Astrocyte (in vitro differentiated cells and primary cell): ENCODE measurements at regions not wholly inside any gene's neighbourhood (a gene's known extent, or its start where the extent isn't known, plus 50 kb on each side); places are given as distances from the start of the nearest gene placed in this dataset.

Source experiments
- EZH2 ChIP-seq: IDR thresholded peaks from 2 replicates; pipeline ENCODE4 v1.6.1; 2012; ENCODE audit warnings: mild to moderate bottlenecking, low read length, inconsistent platforms; ENCODE audit not compliant: insufficient read depth
- TF ChIP-seq, protein P1 (sequence below): IDR thresholded peaks from 2 replicates; pipeline ENCODE4 v1.5.1; 2011; ENCODE audit warnings: low read depth, mild to moderate bottlenecking, inconsistent platforms, low read length, moderate library complexity; ENCODE audit not compliant: insufficient read depth

DNA sequence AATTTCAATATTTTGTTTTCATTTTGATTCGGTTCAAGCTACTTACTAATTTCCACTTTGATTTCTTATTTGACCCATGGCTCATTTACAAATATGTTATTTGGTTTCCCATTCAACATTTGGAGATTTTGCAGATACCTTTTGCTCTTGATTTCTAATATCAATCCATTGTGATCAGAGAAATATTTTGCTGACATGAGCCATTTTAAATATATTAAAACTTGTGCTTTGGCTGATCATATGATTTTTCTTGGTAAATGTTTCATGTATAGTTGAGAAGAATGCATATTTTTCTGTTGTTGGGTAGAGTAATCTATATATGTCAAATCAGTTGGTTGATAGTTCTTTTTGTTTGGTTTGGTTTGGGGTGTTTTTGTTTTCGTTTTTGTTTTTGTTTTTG is 95.0 kb downstream of the GASK1B start:
- TF ChIP-seq, protein P1, sequence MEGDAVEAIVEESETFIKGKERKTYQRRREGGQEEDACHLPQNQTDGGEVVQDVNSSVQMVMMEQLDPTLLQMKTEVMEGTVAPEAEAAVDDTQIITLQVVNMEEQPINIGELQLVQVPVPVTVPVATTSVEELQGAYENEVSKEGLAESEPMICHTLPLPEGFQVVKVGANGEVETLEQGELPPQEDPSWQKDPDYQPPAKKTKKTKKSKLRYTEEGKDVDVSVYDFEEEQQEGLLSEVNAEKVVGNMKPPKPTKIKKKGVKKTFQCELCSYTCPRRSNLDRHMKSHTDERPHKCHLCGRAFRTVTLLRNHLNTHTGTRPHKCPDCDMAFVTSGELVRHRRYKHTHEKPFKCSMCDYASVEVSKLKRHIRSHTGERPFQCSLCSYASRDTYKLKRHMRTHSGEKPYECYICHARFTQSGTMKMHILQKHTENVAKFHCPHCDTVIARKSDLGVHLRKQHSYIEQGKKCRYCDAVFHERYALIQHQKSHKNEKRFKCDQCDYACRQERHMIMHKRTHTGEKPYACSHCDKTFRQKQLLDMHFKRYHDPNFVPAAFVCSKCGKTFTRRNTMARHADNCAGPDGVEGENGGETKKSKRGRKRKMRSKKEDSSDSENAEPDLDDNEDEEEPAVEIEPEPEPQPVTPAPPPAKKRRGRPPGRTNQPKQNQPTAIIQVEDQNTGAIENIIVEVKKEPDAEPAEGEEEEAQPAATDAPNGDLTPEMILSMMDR, result no peak
- no peak for TF ChIP-seq EZH2
